NCI-H128 (cell line): ENCODE measurements at regions not wholly inside any gene's neighbourhood (a gene's known extent, or its start where the extent isn't known, plus 50 kb on each side); places are given as distances from the start of the nearest gene placed in this dataset.

Experiments
- DNase-seq: peaks from one replicate; lab custom pipeline; 2025; ENCODE audit not compliant: unreplicated experiment; lab: John Stamatoyannopoulos, UW

DNA sequence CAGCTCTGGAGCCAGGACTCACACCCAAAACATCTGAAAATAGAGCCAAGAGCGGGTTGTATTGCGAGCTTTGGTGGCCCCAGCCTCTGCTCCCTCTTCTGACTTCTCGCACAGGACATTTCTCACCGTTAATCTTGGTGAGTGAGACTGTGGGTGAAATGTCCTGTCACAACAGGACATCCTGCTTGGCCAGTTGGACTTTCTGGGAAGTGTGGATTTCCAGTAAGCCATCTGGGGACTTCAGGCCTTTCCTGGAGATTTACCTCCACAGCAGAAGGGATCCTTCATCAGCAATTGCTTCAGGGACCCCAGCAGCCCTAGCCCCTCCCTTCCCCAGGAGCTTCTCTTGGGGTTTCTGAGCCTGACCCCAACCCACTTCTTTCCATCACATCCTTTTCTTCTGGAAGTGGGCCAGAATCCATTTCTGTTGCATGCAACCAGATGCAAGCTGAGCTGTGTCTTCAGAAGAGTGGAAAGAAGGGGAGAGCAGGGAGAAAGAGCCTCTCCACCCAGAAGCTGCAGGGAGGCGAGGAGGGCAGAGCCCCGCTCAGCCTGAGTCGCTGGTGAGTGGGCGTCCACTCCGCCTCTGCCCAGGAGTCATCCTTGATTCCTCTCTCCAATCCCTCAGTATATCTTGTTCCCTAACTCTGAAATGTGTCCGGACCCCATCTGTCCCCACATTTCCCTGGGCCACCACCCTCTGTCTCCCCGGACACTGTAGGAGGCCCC is 50.3 kb upstream of the GADD45G start:
- no peak for DNase-seq

DNA sequence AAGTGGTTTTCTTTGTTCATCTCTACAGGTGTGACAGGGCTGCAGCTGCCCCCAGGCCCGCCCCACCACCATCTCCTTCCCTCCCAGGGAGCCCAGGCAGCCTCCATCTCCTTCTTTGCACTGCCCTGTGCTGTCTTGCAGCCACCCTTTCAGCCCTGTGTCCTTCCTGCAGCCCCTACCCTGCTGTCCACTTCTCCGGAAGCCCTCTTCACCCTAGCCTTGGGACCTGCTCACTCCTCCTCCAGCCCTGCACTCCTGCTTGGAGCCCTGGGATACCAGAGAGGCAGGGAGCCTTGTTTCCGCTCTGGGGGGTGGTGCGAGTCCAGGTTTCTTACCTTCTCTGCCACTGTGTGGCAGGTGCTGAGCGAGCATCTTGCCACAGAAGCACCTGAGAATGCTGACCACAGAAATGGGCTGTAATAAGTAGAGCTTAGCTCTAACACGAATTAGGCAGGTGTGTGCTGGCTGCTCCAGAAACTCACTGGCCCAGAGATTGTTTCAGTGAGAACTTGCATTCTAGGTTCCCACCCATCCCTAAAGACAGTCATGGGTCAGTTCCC is 51.3 kb upstream of the GADD45G start:
- DNase-seq, result no peak

DNA sequence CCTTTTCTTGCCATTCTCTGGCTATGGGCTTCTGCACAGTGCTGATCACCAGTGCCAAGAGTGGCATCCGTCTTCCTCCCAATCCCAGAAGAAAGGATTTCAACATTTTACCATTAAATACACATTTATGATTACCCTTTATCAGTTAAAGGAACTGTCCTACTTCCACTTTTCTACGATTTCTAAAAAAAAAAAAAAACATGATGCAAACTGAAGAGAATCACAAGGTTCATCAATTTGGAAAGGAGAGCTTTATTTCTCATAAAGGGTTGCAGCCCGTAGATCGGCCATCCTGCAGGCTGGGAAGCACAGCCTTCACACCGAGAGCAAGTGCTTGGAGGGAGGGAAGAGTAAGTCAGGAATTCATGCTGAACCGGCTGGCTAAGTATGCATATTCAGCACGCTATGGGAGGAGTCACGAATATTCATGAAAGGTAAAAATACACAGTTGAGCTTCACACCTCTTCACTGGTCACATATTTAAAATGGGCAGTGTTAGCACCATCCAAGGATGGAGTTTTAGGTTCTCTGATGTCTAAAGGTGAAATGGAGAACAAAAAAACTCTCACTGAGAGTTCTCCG is 52.5 kb upstream of the SEMA4D start:
- no peak for DNase-seq

DNA sequence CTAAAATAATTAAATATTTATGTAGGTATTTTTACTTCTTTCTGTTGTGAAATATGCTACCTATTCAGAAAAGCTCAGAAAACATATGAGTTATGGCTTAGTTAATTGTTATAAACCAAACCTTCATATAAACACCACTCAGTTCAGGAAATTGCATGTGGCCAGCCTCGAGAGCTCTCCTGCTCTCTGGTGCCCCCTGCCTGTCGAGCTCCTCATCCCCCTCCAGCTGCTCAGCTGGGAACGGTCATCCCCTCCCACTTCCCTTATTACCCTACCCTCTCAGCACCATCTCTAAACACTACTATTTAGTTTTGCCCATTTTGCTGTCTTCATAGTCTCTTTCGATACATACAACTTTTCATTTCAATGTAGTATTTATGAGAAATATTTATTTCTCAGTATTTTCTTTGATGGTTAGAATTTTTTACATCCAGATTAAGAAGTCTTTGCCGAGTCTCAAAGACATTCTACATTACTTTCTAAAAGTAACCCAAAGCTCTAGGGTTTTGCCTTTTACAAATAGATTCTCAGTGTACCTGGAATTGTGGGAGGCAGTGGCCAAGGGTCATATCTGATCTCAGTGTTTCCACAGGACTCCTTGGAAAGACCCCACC is 51.2 kb upstream of the SEMA4D start:
- peak; percentile 46 for DNase-seq

DNA sequence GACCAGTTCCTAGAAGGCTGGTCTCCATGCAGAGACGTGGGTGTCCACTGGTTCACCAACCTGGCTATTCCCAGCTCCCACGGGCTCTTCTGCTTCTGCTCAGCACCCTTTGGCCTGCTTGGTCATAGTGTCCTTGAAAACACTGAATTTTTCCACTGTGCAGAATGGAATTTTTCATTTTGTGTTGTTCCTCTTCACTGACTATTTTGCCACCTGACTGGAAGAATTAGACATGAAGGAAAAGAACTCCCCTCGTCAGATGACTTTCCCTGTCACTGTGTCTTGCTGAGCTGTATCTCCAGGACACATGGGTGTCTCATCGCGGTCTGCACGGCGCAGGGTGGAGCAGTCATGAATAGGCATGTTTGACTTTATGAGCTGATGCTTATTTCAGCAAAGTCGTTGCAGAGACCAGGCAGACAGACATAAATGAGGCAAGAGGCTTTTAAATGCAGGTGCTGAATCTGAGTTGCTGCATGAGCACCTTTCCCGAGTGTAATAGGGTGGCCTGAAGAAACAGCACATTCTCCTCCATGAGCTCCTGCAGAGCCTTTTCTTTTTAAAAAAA is 50.2 kb upstream of the SEMA4D start:
- no peak for DNase-seq
